H1 (cell line): ENCODE measurements at regions not wholly inside any gene's neighbourhood (a gene's known extent, or its start where the extent isn't known, plus 50 kb on each side); places are given as distances from the start of the nearest gene placed in this dataset.

Source experiments
- CTCF ChIA-PET: fragments of 300-600 bp; sonication (Branson Sonifier 250); formaldehyde crosslinking; loops from one replicate; lab custom pipeline; 2021; ENCODE audit not compliant: partially characterized antibody; lab: Charles Lee
- POLR2A ChIA-PET: fragments of 300-600 bp; sonication (Branson Sonifier 250); formaldehyde crosslinking; loops from one replicate; lab custom pipeline; 2021; ENCODE audit warnings: inconsistent platforms; ENCODE audit not compliant: partially characterized antibody; lab: Charles Lee
- DNase-seq, 2 experiments: peaks; one replicate each; pipeline versions ENCODE4 v3.0.0 to v3.0.0-alpha.2; 2010 to 2022; ENCODE audit warnings: low spot score in 2 of 2, low read depth in 1 of 2, mixed read lengths in 1 of 2
- FAIRE-seq: peaks from 2 replicates; lab custom pipeline; 2011; peaks lifted over from hg19 to GRCh38; lab: Jason Lieb, UNC
- H2AFZ ChIP-seq: 2 replicates; pipeline ENCODE4 v1.8.1; 2012; ENCODE audit warnings: low read length, inconsistent platforms
- H2AK5ac ChIP-seq: 2 replicates; pipeline ENCODE4 v1.6.1; 2013; ENCODE audit warnings: low read depth, low read length
- H2BK120ac ChIP-seq: replicated peaks from 2 replicates; pipeline ENCODE3; 2013; ENCODE audit warnings: low read depth, low read length, inconsistent platforms
- H2BK12ac ChIP-seq: 2 replicates; pipeline ENCODE4 v1.6.1; 2013; ENCODE audit warnings: low read depth, low read length
- H2BK15ac ChIP-seq: 2 replicates; pipeline ENCODE4 v1.6.1; 2013; ENCODE audit warnings: low read length
- H2BK20ac ChIP-seq: 2 replicates; pipeline ENCODE4 v1.6.1; 2013; ENCODE audit warnings: low read length
- H2BK5ac ChIP-seq: 2 replicates; pipeline ENCODE4 v1.6.1; 2013; ENCODE audit warnings: low read depth, low read length
- H3K14ac ChIP-seq: 2 replicates; pipeline ENCODE4 v1.6.1; 2013; ENCODE audit warnings: inconsistent platforms; ENCODE audit not compliant: insufficient read length
- H3K18ac ChIP-seq: 2 replicates; pipeline ENCODE4 v1.6.1; 2013; ENCODE audit warnings: low read length; ENCODE audit errors: extremely low read depth
- H3K23ac ChIP-seq: 2 replicates; pipeline ENCODE4 v1.6.1; 2013; ENCODE audit warnings: inconsistent platforms; ENCODE audit not compliant: insufficient read length
- H3K23me2 ChIP-seq: 2 replicates; pipeline ENCODE4 v1.6.1; 2013; ENCODE audit warnings: low read depth, low read length
- H3K27ac ChIP-seq: 2 replicates; pipeline ENCODE4 v1.6.1; 2011; ENCODE audit warnings: low read depth, low read length, inconsistent platforms
- H3K27me3 ChIP-seq, 4 experiments: replicated peaks in 1 of 4; 1 replicate in 1 of 4; 2 replicates in 3 of 4; pipeline versions ENCODE4 v1.6.1 to v1.8.1; 2011 to 2013; ENCODE audit warnings: low read length in 3 of 4, mild to moderate bottlenecking in 3 of 4, inconsistent platforms in 2 of 4, mixed read lengths in 2 of 4, moderate library complexity in 1 of 4; ENCODE audit not compliant: control insufficient read depth in 3 of 4, insufficient read depth in 3 of 4; ENCODE audit errors: extremely low read depth in 1 of 4
- H3K36me3 ChIP-seq, 4 experiments: 2 replicates each; pipeline versions ENCODE4 v1.6.1 to v1.8.1; 2011 to 2013; ENCODE audit warnings: mild to moderate bottlenecking in 4 of 4, low read length in 3 of 4, moderate library complexity in 2 of 4, control low read depth in 1 of 4, inconsistent platforms in 1 of 4; ENCODE audit not compliant: insufficient read depth in 4 of 4, control insufficient read depth in 2 of 4
- H3K4ac ChIP-seq: replicated peaks from 2 replicates; pipeline ENCODE3; 2013; ENCODE audit warnings: low read length, low read depth, mixed read lengths, inconsistent platforms; ENCODE audit not compliant: insufficient read length
- H3K4me1 ChIP-seq, 4 experiments: replicated peaks in 1 of 4; 1 replicate in 1 of 4; 2 replicates in 3 of 4; pipeline versions ENCODE4 v1.6.1 to v1.8.1; 2011 to 2013; ENCODE audit warnings: low read length in 3 of 4, inconsistent platforms in 2 of 4, mixed read lengths in 1 of 4; ENCODE audit not compliant: insufficient read depth in 4 of 4, control insufficient read depth in 3 of 4
- H3K4me2 ChIP-seq, 2 experiments: 2 replicates each; pipeline versions ENCODE4 v1.6.1 to v1.8.1; 2011 to 2013; ENCODE audit warnings: low read depth in 2 of 2, low read length in 2 of 2, control low read depth in 1 of 2, inconsistent platforms in 1 of 2, mild to moderate bottlenecking in 1 of 2; ENCODE audit not compliant: insufficient read depth in 1 of 2
- H3K4me3 ChIP-seq, 4 experiments: fragments of 200-600, 300-600 bp in 1 of 4; sonication (generic), shearing (Covaris generic), sonication (Bioruptor Twin) in 1 of 4; 2 replicates each; pipeline versions ENCODE4 v1.5.1 to v1.8.1; 2011 to 2016; ENCODE audit warnings: low read length in 4 of 4, low read depth in 3 of 4, control low read depth in 2 of 4, inconsistent platforms in 2 of 4, mild to moderate bottlenecking in 2 of 4, mixed read lengths in 1 of 4, moderate library complexity in 1 of 4; ENCODE audit not compliant: insufficient read depth in 2 of 4; ENCODE audit errors: extremely low read depth in 1 of 4
- H3K56ac ChIP-seq: replicated peaks from 2 replicates; pipeline ENCODE3; 2013; ENCODE audit warnings: low read depth, mild to moderate bottlenecking, mixed read lengths, low read length, inconsistent platforms; ENCODE audit not compliant: insufficient read length
- H3K79me1 ChIP-seq: 2 replicates; pipeline ENCODE4 v1.6.1; 2013; ENCODE audit warnings: low read depth, low read length, control low read depth
- H3K79me2 ChIP-seq, 2 experiments: 2 replicates each; pipeline versions ENCODE4 v1.6.1 to v1.8.1; 2012 to 2013; ENCODE audit warnings: low read length in 2 of 2, mild to moderate bottlenecking in 2 of 2, inconsistent platforms in 1 of 2; ENCODE audit not compliant: insufficient read depth in 2 of 2, control insufficient read depth in 1 of 2
- H3K9ac ChIP-seq, 4 experiments: replicated peaks in 1 of 4; 1 replicate in 1 of 4; 2 replicates in 3 of 4; pipeline versions ENCODE4 v1.6.1 to v1.8.1; 2011 to 2013; ENCODE audit warnings: low read depth in 3 of 4, low read length in 3 of 4, control low read depth in 2 of 4, mild to moderate bottlenecking in 2 of 4, moderate library complexity in 2 of 4, inconsistent platforms in 1 of 4; ENCODE audit errors: extremely low read depth in 1 of 4
- H3K9me3 ChIP-seq, 2 experiments: 2 replicates each; pipeline versions ENCODE4 v1.6.1 to v1.8.1; 2012 to 2013; ENCODE audit warnings: mild to moderate bottlenecking in 2 of 2, moderate library complexity in 2 of 2, control low read depth in 1 of 2, inconsistent platforms in 1 of 2, low read depth in 1 of 2, low read length in 1 of 2, mixed read lengths in 1 of 2; ENCODE audit not compliant: insufficient read depth in 2 of 2
- H4K20me1 ChIP-seq, 2 experiments: replicated peaks in 1 of 2; 2 replicates each; pipeline versions ENCODE3 to v1.8.1; 2011 to 2013; ENCODE audit warnings: inconsistent platforms in 2 of 2, low read length in 2 of 2, mild to moderate bottlenecking in 1 of 2; ENCODE audit not compliant: insufficient read depth in 2 of 2, control insufficient read depth in 1 of 2
- H4K5ac ChIP-seq: 2 replicates; pipeline ENCODE4 v1.6.1; 2013; ENCODE audit warnings: low read length, low read depth, mixed read lengths, inconsistent platforms; ENCODE audit not compliant: insufficient read length
- H4K8ac ChIP-seq: 2 replicates; pipeline ENCODE4 v1.8.0; 2013; ENCODE audit warnings: mild to moderate bottlenecking, moderate library complexity, low read length, inconsistent platforms; ENCODE audit not compliant: insufficient read depth; ENCODE audit errors: extremely low read depth
- H4K91ac ChIP-seq: replicated peaks from 2 replicates; pipeline ENCODE3; 2013; ENCODE audit warnings: low read length, mixed read lengths, inconsistent platforms; ENCODE audit not compliant: insufficient read length
- EP300 ChIP-seq, 2 experiments: IDR thresholded peaks; 1 replicate in 1 of 2; 2 replicates in 1 of 2; pipeline ENCODE4 v1.6.1; 2011 to 2012; ENCODE audit warnings: low read depth in 2 of 2, low read length in 2 of 2, mild to moderate bottlenecking in 2 of 2, borderline replicate concordance in 1 of 2, inconsistent platforms in 1 of 2, moderate library complexity in 1 of 2
- WGBS, 2 experiments: shearing (Covaris generic) in 1 of 2; methylation state at CpG; one replicate each; pipeline versions ENCODE4 v1.1.6 to v1.1.7; 2013 to 2015; ENCODE audit warnings: low lambda C conversion rate in 2 of 2, mixed read lengths in 2 of 2, inconsistent platforms in 1 of 2, low coverage in 1 of 2, missing lambda C conversion rate in 1 of 2; ENCODE audit not compliant: insufficient replicate concordance in 2 of 2, insufficient coverage in 1 of 2, insufficient read length in 1 of 2; ENCODE audit errors: extremely low coverage in 1 of 2, missing lambda C conversion rate in 1 of 2; 5-methylcytosine and 5-hydroxymethylcytosine counted together

DNA sequence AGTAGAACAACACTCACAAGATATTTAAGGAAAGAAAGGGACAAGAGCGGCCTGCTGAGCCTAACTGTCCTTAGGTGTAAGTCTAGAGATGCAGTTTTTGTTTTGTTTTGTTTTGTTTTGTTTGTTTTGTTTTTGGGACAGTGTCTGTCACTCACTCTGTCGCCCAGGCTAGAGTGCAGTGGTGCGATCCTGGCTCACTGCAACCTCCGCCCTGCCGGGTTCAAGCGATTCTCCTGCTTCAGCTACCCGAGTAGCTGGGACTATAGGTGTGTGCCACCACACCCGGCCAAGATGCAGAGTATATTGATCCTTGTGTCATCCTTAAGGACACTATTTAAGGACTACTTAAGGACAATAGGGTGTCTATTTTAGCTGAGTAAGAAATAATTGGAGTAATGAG, 84.1 kb upstream of the PARD3 start:
- CTCF ChIA-PET = interaction anchor here (1.1 kb wide), 1 partner anchor 175 kb away, joined by 3 read pairs; no protein-coding TSS in a partner anchor
- no peak overlapping the region for H4K91ac ChIP-seq
- H4K5ac ChIP-seq = no peak overlapping the region
- H3K23ac ChIP-seq = no peak overlapping the region
- H2AK5ac ChIP-seq = no peak overlapping the region
- H2AFZ ChIP-seq = no peak overlapping the region
- H3K4ac ChIP-seq = no peak overlapping the region
- no peak overlapping the region for H3K27ac ChIP-seq
- H4K8ac ChIP-seq = no peak overlapping the region
- H3K4me3 ChIP-seq = no peak overlapping the region
- H3K79me1 ChIP-seq = no peaks in the 10 kb centered on the region
- no peak overlapping the region for H3K9ac ChIP-seq
- H2BK5ac ChIP-seq = no peak overlapping the region
- no peak for FAIRE-seq
- no peaks in the 10 kb centered on the region for H3K79me2 ChIP-seq
- no peak for TF ChIP-seq EP300 (IDR thresholded peaks at IDR 0.05; ENCODE audit: borderline replicate concordance in 1 of 2, low read depth in 2 of 2, low read length in 2 of 2)
- WGBS, 2 experiments = 90% methylated on average over 8 of the region's 8 CpGs; no CpG with 5 or more reads in 1 of the 2 experiments
- no peak overlapping the region for H2BK20ac ChIP-seq
- no peak for DNase-seq
- no peaks in the 10 kb centered on the region for H3K23me2 ChIP-seq
- H3K14ac ChIP-seq = no peak overlapping the region
- H3K9me3 ChIP-seq = no peaks in the 10 kb centered on the region
- no peaks in the 10 kb centered on the region for H3K36me3 ChIP-seq
- H3K4me1 ChIP-seq = no peaks in the 10 kb centered on the region
- no peak overlapping the region for H2BK15ac ChIP-seq
- H3K4me2 ChIP-seq = no peak overlapping the region
- H2BK12ac ChIP-seq = no peak overlapping the region
- H2BK120ac ChIP-seq = no peak overlapping the region
- H3K27me3 ChIP-seq = no peaks in the 10 kb centered on the region
- no peak overlapping the region for H3K56ac ChIP-seq
- H4K20me1 ChIP-seq = no peaks in the 10 kb centered on the region
- H3K18ac ChIP-seq = no peak overlapping the region
- POLR2A ChIA-PET = no interaction called here
